ENCODE measurements at regions not wholly inside any gene's neighbourhood (a gene's known extent, or its start where the extent isn't known, plus 50 kb on each side); places are given as distances from the start of the nearest gene placed in this dataset.

DNA sequence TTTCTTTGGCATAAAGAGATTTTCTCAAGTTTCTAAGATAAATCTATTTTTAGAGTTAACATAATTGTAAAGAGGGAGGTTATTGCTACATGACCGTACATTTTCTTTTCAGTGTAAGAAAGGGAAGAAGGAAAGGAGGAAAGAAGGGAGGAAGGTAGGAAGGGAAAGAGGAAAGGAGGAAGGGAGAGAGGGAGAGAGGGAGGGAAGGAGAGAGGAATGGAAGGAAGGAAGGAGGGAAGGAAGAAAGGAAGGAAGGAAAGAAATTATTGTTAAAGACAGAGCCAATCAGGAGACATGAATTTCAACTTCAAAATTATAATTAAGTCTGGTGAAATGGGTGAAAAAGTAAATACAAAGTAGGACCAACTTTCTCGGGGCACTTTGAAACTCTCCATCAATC lies 197.6 kb downstream of the SNCA start:
- no peaks in the 10 kb centered on the region for H3K27me3 ChIP-seq (ENCODE audit: low read depth)
- H3K4me3 ChIP-seq: no peak overlapping the region
- no peak for DNase-seq
- no peaks in the 10 kb centered on the region for H3K9me3 ChIP-seq
- TF ChIP-seq, protein P1, sequence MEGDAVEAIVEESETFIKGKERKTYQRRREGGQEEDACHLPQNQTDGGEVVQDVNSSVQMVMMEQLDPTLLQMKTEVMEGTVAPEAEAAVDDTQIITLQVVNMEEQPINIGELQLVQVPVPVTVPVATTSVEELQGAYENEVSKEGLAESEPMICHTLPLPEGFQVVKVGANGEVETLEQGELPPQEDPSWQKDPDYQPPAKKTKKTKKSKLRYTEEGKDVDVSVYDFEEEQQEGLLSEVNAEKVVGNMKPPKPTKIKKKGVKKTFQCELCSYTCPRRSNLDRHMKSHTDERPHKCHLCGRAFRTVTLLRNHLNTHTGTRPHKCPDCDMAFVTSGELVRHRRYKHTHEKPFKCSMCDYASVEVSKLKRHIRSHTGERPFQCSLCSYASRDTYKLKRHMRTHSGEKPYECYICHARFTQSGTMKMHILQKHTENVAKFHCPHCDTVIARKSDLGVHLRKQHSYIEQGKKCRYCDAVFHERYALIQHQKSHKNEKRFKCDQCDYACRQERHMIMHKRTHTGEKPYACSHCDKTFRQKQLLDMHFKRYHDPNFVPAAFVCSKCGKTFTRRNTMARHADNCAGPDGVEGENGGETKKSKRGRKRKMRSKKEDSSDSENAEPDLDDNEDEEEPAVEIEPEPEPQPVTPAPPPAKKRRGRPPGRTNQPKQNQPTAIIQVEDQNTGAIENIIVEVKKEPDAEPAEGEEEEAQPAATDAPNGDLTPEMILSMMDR (IDR thresholded peaks at IDR 0.05): no peak
- no peak overlapping the region for H3K27ac ChIP-seq
- no peak for ATAC-seq
- intact Hi-C loops (cut with DNase I): no loop called here
- no peaks in the 10 kb centered on the region for H3K4me1 ChIP-seq
- no peaks in the 10 kb centered on the region for H3K36me3 ChIP-seq

DNA sequence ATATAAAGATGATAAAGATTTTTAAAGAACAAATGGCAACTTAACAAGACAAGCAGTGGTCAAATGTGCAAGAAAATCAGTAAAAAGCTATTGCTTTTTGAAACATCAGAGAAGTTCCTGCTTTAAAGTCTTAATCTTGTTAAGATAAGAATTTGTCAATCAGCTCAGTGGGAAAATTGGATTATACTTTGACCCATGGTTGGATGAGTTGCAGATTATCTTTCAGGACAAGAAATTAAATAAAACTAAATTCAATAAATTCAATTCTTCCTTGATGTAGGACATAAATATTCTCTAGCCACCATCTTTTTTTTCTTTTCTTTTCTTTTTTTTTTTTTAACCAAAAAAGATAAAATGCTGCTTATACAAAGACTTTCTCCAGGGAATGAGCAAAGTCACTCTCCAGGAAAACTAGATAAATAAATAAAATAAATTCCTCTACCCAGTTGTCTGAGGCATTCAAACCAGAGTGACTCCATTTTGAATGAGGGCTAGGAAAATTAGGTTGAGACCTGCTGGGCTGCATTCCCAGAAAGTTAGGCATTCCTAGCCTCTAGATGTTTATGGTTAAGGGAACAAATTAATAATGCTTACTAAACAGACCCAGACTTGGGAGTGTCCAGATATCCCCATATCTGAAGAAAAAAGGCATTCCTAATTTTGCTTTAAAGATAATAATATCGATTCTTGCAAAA lies 211.2 kb downstream of the SNCA start:
- Histone ChIP-seq H3K9me3 (no peaks in the 10 kb centered on the region), H3K4me1 (no peaks in the 10 kb centered on the region), H3K27me3 (ENCODE audit: low read depth) (no peaks in the 10 kb centered on the region), H3K27ac (no peak overlapping the region), H3K36me3 (no peaks in the 10 kb centered on the region), H3K4me3 (no peak overlapping the region)
- TF ChIP-seq, protein P1 (IDR thresholded peaks at IDR 0.05): no peak
- intact Hi-C loops (cut with DNase I): no loop called here
- no peak for DNase-seq
- ATAC-seq: no peak

DNA sequence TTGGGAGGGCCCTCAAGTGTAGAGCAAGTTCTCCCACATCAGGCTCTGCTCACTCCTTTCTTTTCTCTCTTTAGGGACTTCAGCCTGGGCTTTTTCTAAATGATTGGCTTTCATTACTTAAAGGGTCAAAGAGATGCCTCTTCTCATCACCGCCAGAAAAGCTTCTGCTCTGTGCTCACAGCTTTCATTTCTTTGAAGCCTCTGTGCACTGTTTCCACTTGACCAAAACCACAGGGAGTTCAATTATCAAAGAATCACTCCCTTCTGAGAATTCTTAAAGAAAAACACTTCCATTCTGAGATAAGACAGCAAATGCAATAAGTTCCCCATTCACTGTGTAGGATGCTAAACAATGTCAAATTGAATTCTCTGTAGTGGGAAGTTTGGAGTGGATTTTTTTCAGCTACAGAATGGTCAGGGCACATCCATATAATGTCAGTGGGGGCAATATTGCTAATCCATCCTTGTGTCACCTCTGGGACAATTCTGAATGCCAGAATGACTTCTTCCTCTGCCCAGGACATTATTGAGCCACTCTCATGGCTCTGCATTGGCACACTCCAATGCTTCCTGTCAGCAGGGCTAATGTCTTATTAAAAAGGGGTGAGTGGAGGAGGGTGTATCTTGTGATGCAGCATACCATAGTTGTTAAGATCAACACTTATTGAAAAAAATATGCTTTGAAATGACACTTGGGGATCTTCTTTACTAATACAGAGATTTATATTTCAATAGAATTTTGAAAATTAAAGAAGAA lies 217.6 kb downstream of the SNCA start:
- no peak for ATAC-seq
- no peaks in the 10 kb centered on the region for H3K9me3 ChIP-seq
- H3K4me3 ChIP-seq: no peak overlapping the region
- no peak for DNase-seq
- intact Hi-C loops (cut with DNase I): no loop called here
- no peaks in the 10 kb centered on the region for H3K27me3 ChIP-seq (ENCODE audit: low read depth)
- H3K4me1 ChIP-seq: no peaks in the 10 kb centered on the region
- H3K36me3 ChIP-seq: no peaks in the 10 kb centered on the region
- TF ChIP-seq, protein P1 (IDR thresholded peaks at IDR 0.05): no peak
- no peak overlapping the region for H3K27ac ChIP-seq

DNA sequence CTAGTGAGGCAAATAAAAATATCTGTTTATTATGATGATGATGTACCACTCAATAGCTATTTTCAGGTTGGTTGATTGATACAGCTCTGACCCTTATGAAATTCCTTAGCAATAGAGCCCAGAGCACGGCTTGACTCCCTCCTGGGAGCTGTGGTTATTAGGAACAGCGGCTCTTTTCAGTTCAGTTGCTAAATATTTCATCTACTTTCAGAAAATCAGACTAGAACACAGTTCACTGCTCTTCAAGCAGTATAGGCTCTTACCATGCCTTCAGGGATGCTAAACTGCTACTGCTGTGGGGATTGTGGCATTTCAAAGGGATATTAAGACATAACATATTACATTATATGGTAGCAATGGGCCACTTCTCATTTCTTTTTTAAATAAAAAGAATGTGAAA lies 218.8 kb downstream of the SNCA start:
- intact Hi-C loops (cut with DNase I): no loop called here

DNA sequence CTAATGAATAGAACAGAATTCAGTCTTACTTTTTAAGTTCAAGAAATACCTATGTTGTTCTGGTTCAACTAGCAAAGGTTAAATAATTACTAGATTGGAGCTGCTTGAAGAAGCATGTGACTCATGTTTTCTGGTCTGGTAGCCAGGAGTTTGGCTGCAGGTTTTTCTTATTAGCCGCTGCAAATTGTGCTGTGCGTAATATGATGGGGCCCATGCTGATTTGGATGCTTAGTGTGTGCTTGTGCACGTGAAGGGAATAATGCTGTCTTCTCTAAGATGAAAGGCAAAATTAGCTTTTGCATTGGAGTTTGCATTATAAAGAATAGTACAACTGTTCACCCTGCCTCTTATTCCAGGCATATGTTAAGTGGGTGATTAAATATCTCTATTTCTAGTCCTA lies 219.6 kb downstream of the SNCA start:
- no peak for ATAC-seq
- Histone ChIP-seq H3K4me3 (no peak overlapping the region), H3K9me3 (no peaks in the 10 kb centered on the region), H3K4me1 (no peaks in the 10 kb centered on the region), H3K27ac (no peak overlapping the region), H3K27me3 (ENCODE audit: low read depth) (no peaks in the 10 kb centered on the region), H3K36me3 (no peaks in the 10 kb centered on the region)
- no peak for DNase-seq
- intact Hi-C loops (cut with DNase I): no loop called here
- TF ChIP-seq, protein P1 (IDR thresholded peaks at IDR 0.05): no peak

More for the DNA sequence above, 218.8 kb downstream of the SNCA start:
- ATAC-seq (no peak), DNase-seq (no peak)
- no peaks in the 10 kb centered on the region for H3K36me3 ChIP-seq
- H3K4me1 ChIP-seq: no peaks in the 10 kb centered on the region
- H3K4me3 ChIP-seq: no peak overlapping the region
- no peaks in the 10 kb centered on the region for H3K9me3 ChIP-seq
- TF ChIP-seq, protein P1 (IDR thresholded peaks at IDR 0.05): no peak
- H3K27ac ChIP-seq: no peak overlapping the region
- H3K27me3 ChIP-seq (ENCODE audit: low read depth): no peaks in the 10 kb centered on the region
